ENCODE measurements at regions not wholly inside any gene's neighbourhood (a gene's known extent, or its start where the extent isn't known, plus 50 kb on each side); places are given as distances from the start of the nearest gene placed in this dataset.

DNA sequence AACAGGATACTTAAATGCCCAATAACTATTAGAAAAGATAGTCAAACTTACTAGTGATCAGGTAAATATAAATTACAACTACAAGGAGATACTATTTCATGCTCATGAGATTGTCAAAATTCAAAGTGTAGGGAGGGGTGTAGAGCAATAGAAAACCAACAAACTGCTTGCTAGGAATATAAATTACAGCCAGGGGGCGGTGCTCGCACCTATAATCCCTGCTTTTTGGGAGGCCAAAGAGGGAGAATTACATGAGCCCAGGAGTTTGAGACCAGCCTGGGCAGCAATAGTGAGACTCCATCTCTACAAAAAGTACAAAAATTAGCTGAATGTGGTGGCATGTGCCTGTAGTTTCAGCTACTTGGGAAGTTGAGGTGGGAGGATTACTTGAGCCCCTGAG, 556.5 kb upstream of the NR3C2 start:
- TF ChIP-seq EZH2 (IDR thresholded peaks at IDR 0.05; ENCODE audit: low read length, unreplicated experiment) = no peak
- TF ChIP-seq, protein P1, sequence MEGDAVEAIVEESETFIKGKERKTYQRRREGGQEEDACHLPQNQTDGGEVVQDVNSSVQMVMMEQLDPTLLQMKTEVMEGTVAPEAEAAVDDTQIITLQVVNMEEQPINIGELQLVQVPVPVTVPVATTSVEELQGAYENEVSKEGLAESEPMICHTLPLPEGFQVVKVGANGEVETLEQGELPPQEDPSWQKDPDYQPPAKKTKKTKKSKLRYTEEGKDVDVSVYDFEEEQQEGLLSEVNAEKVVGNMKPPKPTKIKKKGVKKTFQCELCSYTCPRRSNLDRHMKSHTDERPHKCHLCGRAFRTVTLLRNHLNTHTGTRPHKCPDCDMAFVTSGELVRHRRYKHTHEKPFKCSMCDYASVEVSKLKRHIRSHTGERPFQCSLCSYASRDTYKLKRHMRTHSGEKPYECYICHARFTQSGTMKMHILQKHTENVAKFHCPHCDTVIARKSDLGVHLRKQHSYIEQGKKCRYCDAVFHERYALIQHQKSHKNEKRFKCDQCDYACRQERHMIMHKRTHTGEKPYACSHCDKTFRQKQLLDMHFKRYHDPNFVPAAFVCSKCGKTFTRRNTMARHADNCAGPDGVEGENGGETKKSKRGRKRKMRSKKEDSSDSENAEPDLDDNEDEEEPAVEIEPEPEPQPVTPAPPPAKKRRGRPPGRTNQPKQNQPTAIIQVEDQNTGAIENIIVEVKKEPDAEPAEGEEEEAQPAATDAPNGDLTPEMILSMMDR (conservative IDR thresholded peaks at IDR 0.05; ENCODE audit: low read depth, low read length) = peak; percentile 57; the same call in 1 of the 2 replicates

Measured in PC-3 (cell line).